NAMALWA (cell line): ENCODE measurements at regions not wholly inside any gene's neighbourhood (a gene's known extent, or its start where the extent isn't known, plus 50 kb on each side); places are given as distances from the start of the nearest gene placed in this dataset.

Source experiments
- DNase-seq: peaks from one replicate; pipeline ENCODE4 v3.0.0-alpha.2; 2015; ENCODE audit warnings: low spot score

- no peak for DNase-seq
Observed at GRCh38 chr5:67405101-67405364, 208.4 kb upstream of the CD180 start.

GRCh38 chr5:67404256-67405100, 207.9 kb upstream of the CD180 start:
- no peak for DNase-seq

GRCh38 chr5:67402526-67402925, 205.9 kb upstream of the CD180 start:
- no peak for DNase-seq

- no peak for DNase-seq
Observed at GRCh38 chr5:67401172-67401571, 204.6 kb upstream of the CD180 start.

- DNase-seq, result no peak
Observed at GRCh38 chr5:67400752-67401151, 204.2 kb upstream of the CD180 start.

- DNase-seq, result no peak
Observed at GRCh38 chr5:67395790-67396418, 199.3 kb upstream of the CD180 start.

- DNase-seq, result no peak
Observed at GRCh38 chr5:67393211-67393610, 196.6 kb upstream of the CD180 start.

- no peak for DNase-seq
Observed at GRCh38 chr5:67390935-67391334, 194.3 kb upstream of the CD180 start.

- DNase-seq, result no peak
Observed at GRCh38 chr5:67383451-67383850, 186.9 kb upstream of the CD180 start.

- DNase-seq, result no peak
Observed at GRCh38 chr5:67381236-67381880, 184.8 kb upstream of the CD180 start.

- DNase-seq, result no peak
Observed at GRCh38 chr5:67380431-67380830, 183.8 kb upstream of the CD180 start.

GRCh38 chr5:67379753-67380152, 183.2 kb upstream of the CD180 start:
- no peak for DNase-seq

GRCh38 chr5:67378256-67378655, 181.7 kb upstream of the CD180 start:
- no peak for DNase-seq

- no peak for DNase-seq
Observed at GRCh38 chr5:67377631-67378030, 181.0 kb upstream of the CD180 start.

- peak; percentile 15 for DNase-seq
Observed at GRCh38 chr5:67375606-67376005, 179.0 kb upstream of the CD180 start.

GRCh38 chr5:67374378-67374777, 177.8 kb upstream of the CD180 start:
- DNase-seq, result no peak

GRCh38 chr5:67373518-67373917, 176.9 kb upstream of the CD180 start:
- no peak for DNase-seq

- no peak for DNase-seq
Observed at GRCh38 chr5:67372887-67373286, 176.3 kb upstream of the CD180 start.

GRCh38 chr5:67371924-67372323, 175.3 kb upstream of the CD180 start:
- DNase-seq, result no peak

- no peak for DNase-seq
Observed at GRCh38 chr5:67366691-67367395, 170.2 kb upstream of the CD180 start.

- DNase-seq, result no peak
Observed at GRCh38 chr5:67366276-67366675, 169.7 kb upstream of the CD180 start.

GRCh38 chr5:67364381-67364970, 167.9 kb upstream of the CD180 start:
- no peak for DNase-seq
